D721Med (cell line): ENCODE measurements at regions not wholly inside any gene's neighbourhood (a gene's known extent, or its start where the extent isn't known, plus 50 kb on each side); places are given as distances from the start of the nearest gene placed in this dataset.

Experiments used
- DNase-seq: peaks from one replicate; pipeline ENCODE4 v3.0.0; 2011; ENCODE audit warnings: low spot score; ENCODE audit not compliant: insufficient read length
- FAIRE-seq: peaks from 2 replicates; lab custom pipeline; 2011; peaks lifted over from hg19 to GRCh38; lab: Jason Lieb, UNC
- TF ChIP-seq, protein P1 (sequence below): IDR thresholded peaks from 2 replicates; pipeline ENCODE4 v1.5.1; 2012; ENCODE audit warnings: mild to moderate bottlenecking, control low read depth; ENCODE audit not compliant: insufficient read depth; ENCODE audit errors: missing control alignments

DNA sequence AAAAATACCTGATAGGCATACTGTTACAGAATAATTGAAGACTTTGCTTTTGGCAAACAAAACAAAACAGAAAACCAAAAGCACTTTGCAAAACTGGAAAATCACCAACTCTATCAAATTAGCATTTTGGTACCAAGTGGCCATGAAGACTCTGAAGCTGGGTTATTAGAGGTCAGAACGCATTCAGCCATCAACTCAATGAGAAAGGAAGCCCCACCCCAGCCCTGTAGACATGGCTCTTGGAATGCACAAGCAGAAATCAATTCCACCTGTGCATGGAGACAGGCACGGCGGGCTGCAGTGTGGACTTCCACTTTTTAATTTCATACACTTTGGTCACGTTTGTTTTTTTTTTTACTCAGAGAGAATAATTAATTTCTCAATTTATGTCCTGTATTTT lies 93.6 kb upstream of the DHX15 start:
- FAIRE-seq (no peak), DNase-seq (no peak)
- TF ChIP-seq, protein P1, sequence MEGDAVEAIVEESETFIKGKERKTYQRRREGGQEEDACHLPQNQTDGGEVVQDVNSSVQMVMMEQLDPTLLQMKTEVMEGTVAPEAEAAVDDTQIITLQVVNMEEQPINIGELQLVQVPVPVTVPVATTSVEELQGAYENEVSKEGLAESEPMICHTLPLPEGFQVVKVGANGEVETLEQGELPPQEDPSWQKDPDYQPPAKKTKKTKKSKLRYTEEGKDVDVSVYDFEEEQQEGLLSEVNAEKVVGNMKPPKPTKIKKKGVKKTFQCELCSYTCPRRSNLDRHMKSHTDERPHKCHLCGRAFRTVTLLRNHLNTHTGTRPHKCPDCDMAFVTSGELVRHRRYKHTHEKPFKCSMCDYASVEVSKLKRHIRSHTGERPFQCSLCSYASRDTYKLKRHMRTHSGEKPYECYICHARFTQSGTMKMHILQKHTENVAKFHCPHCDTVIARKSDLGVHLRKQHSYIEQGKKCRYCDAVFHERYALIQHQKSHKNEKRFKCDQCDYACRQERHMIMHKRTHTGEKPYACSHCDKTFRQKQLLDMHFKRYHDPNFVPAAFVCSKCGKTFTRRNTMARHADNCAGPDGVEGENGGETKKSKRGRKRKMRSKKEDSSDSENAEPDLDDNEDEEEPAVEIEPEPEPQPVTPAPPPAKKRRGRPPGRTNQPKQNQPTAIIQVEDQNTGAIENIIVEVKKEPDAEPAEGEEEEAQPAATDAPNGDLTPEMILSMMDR, result no peak

DNA sequence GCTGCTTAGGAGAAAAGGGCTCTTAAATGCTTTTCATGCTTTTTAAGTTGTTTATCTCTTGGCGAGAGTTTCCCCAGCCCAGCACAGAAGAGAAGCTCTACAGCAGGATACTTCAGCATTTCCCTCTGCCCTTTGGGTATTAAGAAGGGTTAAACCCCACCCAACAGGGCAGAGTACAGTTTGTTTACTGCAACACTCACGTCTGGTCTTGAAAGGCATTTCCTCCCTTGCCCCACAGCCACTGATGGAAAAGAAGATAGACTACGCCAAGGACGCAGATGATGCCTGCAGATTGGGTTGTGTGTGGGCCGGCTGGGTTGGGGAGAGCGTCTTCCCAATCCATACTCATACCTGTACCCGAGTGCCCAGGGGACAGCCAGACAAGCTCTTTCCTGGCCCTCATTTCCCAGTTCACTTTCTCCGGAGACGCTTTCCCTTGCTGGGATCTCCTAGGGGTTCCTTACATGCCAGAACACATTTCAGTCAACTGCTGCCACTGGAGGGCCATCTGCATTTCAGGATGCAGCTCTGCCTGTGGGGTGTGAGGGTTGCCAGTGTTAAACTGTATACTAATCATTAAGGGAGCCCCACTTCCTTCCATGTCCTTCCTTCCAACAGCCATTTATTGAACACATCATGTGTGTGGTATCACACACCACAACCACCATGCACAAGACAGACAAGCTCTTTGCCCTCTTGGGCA lies 96.5 kb upstream of the DHX15 start:
- DNase-seq, result no peak
- FAIRE-seq, result no peak
- TF ChIP-seq, protein P1, result no peak

DNA sequence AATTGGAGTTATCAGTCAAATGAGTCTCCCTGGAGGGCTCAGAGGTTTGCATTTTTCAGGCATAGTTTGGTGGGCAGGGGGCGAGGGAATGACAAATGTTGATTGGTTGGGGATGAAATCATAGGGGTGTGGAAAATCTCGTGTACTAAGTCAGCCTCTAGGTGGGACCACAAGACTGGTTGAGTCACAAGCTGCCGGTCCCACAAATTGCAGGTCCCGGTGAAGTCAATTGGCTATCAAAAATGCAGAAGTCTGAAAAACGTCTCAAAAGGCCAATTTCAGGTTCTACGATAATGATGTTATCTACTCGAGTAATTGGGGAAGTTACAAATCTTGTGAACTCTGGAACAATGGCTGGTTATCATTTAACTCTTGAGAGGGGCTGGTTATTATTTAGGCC lies 98.8 kb upstream of the DHX15 start:
- DNase-seq (no peak), FAIRE-seq (no peak)
- TF ChIP-seq, protein P1, result no peak

DNA sequence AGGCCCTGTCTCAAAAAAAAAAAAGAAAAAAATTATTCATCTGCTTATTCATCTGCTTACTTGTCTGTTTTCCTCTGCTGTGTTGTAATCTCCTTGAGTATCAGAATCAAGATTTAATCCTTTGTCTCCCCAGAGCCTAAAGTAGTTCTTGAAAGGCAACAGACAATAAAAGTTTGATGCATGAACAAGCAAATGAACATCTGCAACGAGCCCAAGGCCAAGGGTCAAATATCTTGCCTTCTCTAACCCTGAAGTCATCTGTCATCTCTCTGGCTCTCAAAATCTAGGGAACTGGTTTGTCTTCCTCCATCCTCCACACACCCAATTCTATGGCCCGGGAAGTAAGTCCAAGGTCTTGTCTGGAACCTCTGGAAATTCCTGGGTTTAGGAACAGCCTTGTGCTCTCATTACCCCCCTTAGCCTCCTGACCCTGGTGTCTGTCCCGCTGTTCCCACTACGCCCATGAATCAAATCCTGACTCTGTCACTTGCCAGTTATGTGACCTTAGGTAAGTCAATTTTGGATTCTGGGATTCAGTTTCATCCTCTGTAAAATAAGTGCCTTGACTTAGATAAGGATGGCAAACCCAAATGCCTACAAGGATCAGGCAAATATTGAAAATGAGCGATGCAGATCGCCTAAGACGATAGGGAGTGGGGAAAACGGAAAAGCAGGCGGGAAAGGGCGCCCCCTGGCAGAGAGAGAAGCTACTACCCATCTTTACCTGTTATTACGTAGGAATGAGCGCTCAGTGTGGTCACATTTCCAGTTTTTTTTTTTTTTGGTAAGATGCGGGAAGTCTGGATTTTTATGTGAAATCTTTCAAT lies 102.7 kb upstream of the DHX15 start:
- DNase-seq (no peak), FAIRE-seq (no peak)
- TF ChIP-seq, protein P1, result peak; percentile 64

DNA sequence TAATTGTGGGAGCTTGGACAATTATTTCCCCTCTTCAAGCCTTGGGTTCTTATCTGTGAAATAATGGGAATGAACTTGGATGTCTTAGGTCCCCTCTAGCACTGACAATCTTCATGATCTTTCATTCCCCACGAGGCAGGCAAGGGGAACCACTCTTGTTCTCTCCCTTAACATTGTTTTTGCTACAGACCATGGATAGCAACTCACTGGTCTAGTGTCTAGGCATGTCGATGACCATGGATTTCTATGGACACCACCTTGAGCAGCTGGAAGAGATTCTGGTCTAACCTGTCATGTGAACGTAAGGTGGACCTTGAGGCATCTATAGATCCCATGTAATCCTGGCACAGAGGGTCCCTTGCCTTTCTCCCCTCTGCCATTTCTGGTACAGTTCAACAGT lies 104.1 kb upstream of the DHX15 start:
- TF ChIP-seq, protein P1, result no peak
- FAIRE-seq (no peak), DNase-seq (no peak)

DNA sequence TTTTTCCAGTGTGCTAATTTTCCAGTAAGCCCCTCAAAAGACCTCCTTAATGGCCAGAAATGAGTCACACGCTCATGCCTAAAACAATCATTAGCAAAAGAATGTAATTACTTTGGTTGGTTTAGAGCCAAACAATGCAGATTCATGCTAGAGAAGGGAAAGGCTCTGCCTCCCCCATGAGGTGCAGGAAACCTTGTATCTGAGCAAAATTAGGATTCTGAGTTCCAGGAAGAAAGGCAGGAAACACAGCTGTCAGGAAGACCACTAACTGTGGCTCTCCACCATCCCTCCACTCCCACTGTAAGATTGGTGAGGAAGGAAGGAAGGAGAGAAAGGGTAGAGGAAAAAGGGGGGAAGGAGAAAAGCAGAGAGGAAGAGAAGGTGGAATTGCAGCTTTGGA lies 104.9 kb upstream of the DHX15 start:
- FAIRE-seq, result no peak
- no peak for DNase-seq

More for the DNA sequence above, 104.9 kb upstream of the DHX15 start:
- TF ChIP-seq, protein P1, result no peak
